ENCODE measurements at regions not wholly inside any gene's neighbourhood (a gene's known extent, or its start where the extent isn't known, plus 50 kb on each side); places are given as distances from the start of the nearest gene placed in this dataset.
A peak's percentile ranks its signal among the peaks of the same experiment; 100 is the strongest.

GRCh38 chr15:38991126-38991525 is 426.5 kb upstream of the RASGRP1 start:
- Histone ChIP-seq H3K79me2 (ENCODE audit: insufficient read depth, low read depth, low read length) (no peaks in the 10 kb centered on the region), H3K27ac (ENCODE audit: low read depth, low read length, poor library complexity, severe bottlenecking) (no peak overlapping the region), H3K9me3 (ENCODE audit: low read length) (no peaks in the 10 kb centered on the region), H3K4me3 (ENCODE audit: low read depth, low read length, poor library complexity, severe bottlenecking) (no peak overlapping the region), H3K9me2 (ENCODE audit: insufficient read depth, low read length) (no peaks in the 10 kb centered on the region), H2AFZ (ENCODE audit: low read length) (no peak overlapping the region), H3K36me3 (ENCODE audit: insufficient read depth, low read length) (no peaks in the 10 kb centered on the region), H3K4me1 (ENCODE audit: insufficient read depth, low read length, poor library complexity, severe bottlenecking) (no peaks in the 10 kb centered on the region), H3K4me2 (ENCODE audit: low read length) (no peak overlapping the region), H4K20me1 (ENCODE audit: insufficient read depth, low read length) (no peaks in the 10 kb centered on the region)
- no TSS peak for BruUV-seq (replicated peaks)
- CTCF ChIA-PET (ENCODE audit: unreplicated experiment): no interaction called here
- POLR2A ChIA-PET: no interaction called here
- no peak for DNase-seq (ENCODE audit: low spot score)
- intact Hi-C loops (cut with micrococcal nuclease; ENCODE audit: unreplicated experiment): no loop called here
- TF ChIP-seq, protein P1, sequence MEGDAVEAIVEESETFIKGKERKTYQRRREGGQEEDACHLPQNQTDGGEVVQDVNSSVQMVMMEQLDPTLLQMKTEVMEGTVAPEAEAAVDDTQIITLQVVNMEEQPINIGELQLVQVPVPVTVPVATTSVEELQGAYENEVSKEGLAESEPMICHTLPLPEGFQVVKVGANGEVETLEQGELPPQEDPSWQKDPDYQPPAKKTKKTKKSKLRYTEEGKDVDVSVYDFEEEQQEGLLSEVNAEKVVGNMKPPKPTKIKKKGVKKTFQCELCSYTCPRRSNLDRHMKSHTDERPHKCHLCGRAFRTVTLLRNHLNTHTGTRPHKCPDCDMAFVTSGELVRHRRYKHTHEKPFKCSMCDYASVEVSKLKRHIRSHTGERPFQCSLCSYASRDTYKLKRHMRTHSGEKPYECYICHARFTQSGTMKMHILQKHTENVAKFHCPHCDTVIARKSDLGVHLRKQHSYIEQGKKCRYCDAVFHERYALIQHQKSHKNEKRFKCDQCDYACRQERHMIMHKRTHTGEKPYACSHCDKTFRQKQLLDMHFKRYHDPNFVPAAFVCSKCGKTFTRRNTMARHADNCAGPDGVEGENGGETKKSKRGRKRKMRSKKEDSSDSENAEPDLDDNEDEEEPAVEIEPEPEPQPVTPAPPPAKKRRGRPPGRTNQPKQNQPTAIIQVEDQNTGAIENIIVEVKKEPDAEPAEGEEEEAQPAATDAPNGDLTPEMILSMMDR (conservative IDR thresholded peaks at IDR 0.05; ENCODE audit: low read length): peak; percentile 50; the same call in 1 of the 2 replicates
- no peak for TF ChIP-seq EZH2phosphoT487 (IDR thresholded peaks at IDR 0.05; ENCODE audit: borderline replicate concordance, low read depth, low read length)

- Histone ChIP-seq H2AFZ (ENCODE audit: low read length) (no peak overlapping the region), H3K27ac (ENCODE audit: low read depth, low read length, poor library complexity, severe bottlenecking) (no peak overlapping the region), H3K4me1 (ENCODE audit: insufficient read depth, low read length, poor library complexity, severe bottlenecking) (no peaks in the 10 kb centered on the region), H3K4me2 (ENCODE audit: low read length) (no peak overlapping the region), H3K9me2 (ENCODE audit: insufficient read depth, low read length) (no peaks in the 10 kb centered on the region), H3K36me3 (ENCODE audit: insufficient read depth, low read length) (no peaks in the 10 kb centered on the region), H3K4me3 (ENCODE audit: low read depth, low read length, poor library complexity, severe bottlenecking) (no peak overlapping the region), H3K9me3 (ENCODE audit: low read length) (no peaks in the 10 kb centered on the region), H4K20me1 (ENCODE audit: insufficient read depth, low read length) (no peaks in the 10 kb centered on the region), H3K79me2 (ENCODE audit: insufficient read depth, low read depth, low read length) (no peaks in the 10 kb centered on the region)
- ChIA-PET POLR2A (no interaction called here), CTCF (ENCODE audit: unreplicated experiment) (no interaction called here)
- intact Hi-C loops (cut with micrococcal nuclease; ENCODE audit: unreplicated experiment): no loop called here
- DNase-seq (ENCODE audit: low spot score): no peak
- BruUV-seq (replicated peaks): no TSS peak
- no peak for TF ChIP-seq EZH2phosphoT487 (IDR thresholded peaks at IDR 0.05; ENCODE audit: borderline replicate concordance, low read depth, low read length)
- TF ChIP-seq, protein P1 (conservative IDR thresholded peaks at IDR 0.05; ENCODE audit: low read length): no peak
Observed at GRCh38 chr15:38991701-38992100, 427.1 kb upstream of the RASGRP1 start.

- Histone ChIP-seq H2AFZ (ENCODE audit: low read length) (no peak overlapping the region), H3K9me3 (ENCODE audit: low read length) (no peaks in the 10 kb centered on the region), H3K79me2 (ENCODE audit: insufficient read depth, low read depth, low read length) (no peaks in the 10 kb centered on the region), H3K4me1 (ENCODE audit: insufficient read depth, low read length, poor library complexity, severe bottlenecking) (no peaks in the 10 kb centered on the region), H3K4me3 (ENCODE audit: low read depth, low read length, poor library complexity, severe bottlenecking) (no peak overlapping the region), H3K4me2 (ENCODE audit: low read length) (no peak overlapping the region), H4K20me1 (ENCODE audit: insufficient read depth, low read length) (no peaks in the 10 kb centered on the region), H3K36me3 (ENCODE audit: insufficient read depth, low read length) (no peaks in the 10 kb centered on the region), H3K27ac (ENCODE audit: low read depth, low read length, poor library complexity, severe bottlenecking) (no peak overlapping the region), H3K9me2 (ENCODE audit: insufficient read depth, low read length) (no peaks in the 10 kb centered on the region)
- CTCF ChIA-PET (ENCODE audit: unreplicated experiment): no interaction called here
- no peak for DNase-seq (ENCODE audit: low spot score)
- no peak for TF ChIP-seq EZH2phosphoT487 (IDR thresholded peaks at IDR 0.05; ENCODE audit: borderline replicate concordance, low read depth, low read length)
- TF ChIP-seq, protein P1 (conservative IDR thresholded peaks at IDR 0.05; ENCODE audit: low read length): no peak
- intact Hi-C loops (cut with micrococcal nuclease; ENCODE audit: unreplicated experiment): no loop called here
- POLR2A ChIA-PET: no interaction called here
- BruUV-seq (replicated peaks): no TSS peak
Observed at GRCh38 chr15:38992506-38992905, 427.9 kb upstream of the RASGRP1 start.

All from OCI-LY7 (cell line).